Hepatocyte (in vitro differentiated cells): ENCODE measurements at regions not wholly inside any gene's neighbourhood (a gene's known extent, or its start where the extent isn't known, plus 50 kb on each side); places are given as distances from the start of the nearest gene placed in this dataset.
"Not testable (repeated sequence)": the region's sequence is repeated elsewhere in the genome, so short reads cannot be mapped to it uniquely, and the experiment has no call there.

Source experiments
- EZH2 ChIP-seq: fragments of 200-600 bp; sonication (generic); IDR thresholded peaks from 2 replicates; pipeline ENCODE4 v1.6.1; 2016; ENCODE audit warnings: antibody characterized with exemption, mild to moderate bottlenecking, borderline replicate concordance
- EZH2phosphoT487 ChIP-seq: fragments of 200-600 bp; sonication (generic); IDR thresholded peaks from one replicate; pipeline ENCODE4 v1.6.1; 2018; ENCODE audit warnings: antibody characterized with exemption, mild to moderate bottlenecking, low read depth, moderate library complexity; ENCODE audit not compliant: unreplicated experiment, severe bottlenecking
- TF ChIP-seq, protein P1 (sequence below): fragments of 200-600 bp; sonication (generic); IDR thresholded peaks from 2 replicates; pipeline ENCODE4 v1.5.1; 2016; ENCODE audit warnings: antibody characterized with exemption, mild to moderate bottlenecking; ENCODE audit not compliant: poor library complexity

DNA sequence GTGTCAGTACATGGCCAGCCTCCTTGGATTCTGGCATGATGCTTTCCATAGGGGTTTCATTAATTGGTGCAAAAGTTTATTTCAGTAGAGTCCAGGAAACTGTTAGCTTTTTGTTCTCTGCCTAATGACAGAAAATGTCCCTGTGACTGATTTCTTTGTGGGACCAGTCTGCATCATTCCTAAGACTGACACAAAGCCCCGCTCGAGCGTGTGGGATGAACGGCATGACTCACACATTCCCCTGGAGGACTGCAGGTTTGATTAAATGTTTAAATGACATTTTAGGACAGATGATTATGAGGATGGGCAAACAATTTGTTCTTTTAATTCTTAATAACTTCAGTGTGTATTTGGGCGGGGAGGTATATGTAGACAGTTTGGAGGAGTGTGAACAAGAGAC, 120.9 kb upstream of the ERV3-1 start:
- TF ChIP-seq, protein P1, sequence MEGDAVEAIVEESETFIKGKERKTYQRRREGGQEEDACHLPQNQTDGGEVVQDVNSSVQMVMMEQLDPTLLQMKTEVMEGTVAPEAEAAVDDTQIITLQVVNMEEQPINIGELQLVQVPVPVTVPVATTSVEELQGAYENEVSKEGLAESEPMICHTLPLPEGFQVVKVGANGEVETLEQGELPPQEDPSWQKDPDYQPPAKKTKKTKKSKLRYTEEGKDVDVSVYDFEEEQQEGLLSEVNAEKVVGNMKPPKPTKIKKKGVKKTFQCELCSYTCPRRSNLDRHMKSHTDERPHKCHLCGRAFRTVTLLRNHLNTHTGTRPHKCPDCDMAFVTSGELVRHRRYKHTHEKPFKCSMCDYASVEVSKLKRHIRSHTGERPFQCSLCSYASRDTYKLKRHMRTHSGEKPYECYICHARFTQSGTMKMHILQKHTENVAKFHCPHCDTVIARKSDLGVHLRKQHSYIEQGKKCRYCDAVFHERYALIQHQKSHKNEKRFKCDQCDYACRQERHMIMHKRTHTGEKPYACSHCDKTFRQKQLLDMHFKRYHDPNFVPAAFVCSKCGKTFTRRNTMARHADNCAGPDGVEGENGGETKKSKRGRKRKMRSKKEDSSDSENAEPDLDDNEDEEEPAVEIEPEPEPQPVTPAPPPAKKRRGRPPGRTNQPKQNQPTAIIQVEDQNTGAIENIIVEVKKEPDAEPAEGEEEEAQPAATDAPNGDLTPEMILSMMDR = not testable (repeated sequence)
- not testable (repeated sequence) for TF ChIP-seq EZH2, EZH2phosphoT487
